GM19395 (cell line): ENCODE measurements at regions not wholly inside any gene's neighbourhood (a gene's known extent, or its start where the extent isn't known, plus 50 kb on each side); places are given as distances from the start of the nearest gene placed in this dataset.

Experiments
- ATAC-seq: cut with Tn5 transposase; IDR thresholded peaks from one replicate; pipeline ENCODE4 v1.9.1; 2021; ENCODE audit warnings: mild to moderate bottlenecking, moderate library complexity; ENCODE audit not compliant: unreplicated experiment

- no peak for ATAC-seq
Measured at GRCh38 chr14:61940666-61941420, 178.6 kb downstream of the SNAPC1 start.

- no peak for ATAC-seq
Measured at GRCh38 chr14:61941421-61942150, 179.4 kb downstream of the SNAPC1 start.

GRCh38 chr14:61948376-61948775 is 186.2 kb downstream of the SNAPC1 start:
- no peak for ATAC-seq

GRCh38 chr14:61950340-61950739 is 188.1 kb downstream of the SNAPC1 start:
- no peak for ATAC-seq

- no peak for ATAC-seq
Measured at GRCh38 chr14:61953602-61954001, 191.4 kb downstream of the SNAPC1 start.

- no peak for ATAC-seq
Measured at GRCh38 chr14:61954306-61954705, 192.1 kb downstream of the SNAPC1 start.

DNA sequence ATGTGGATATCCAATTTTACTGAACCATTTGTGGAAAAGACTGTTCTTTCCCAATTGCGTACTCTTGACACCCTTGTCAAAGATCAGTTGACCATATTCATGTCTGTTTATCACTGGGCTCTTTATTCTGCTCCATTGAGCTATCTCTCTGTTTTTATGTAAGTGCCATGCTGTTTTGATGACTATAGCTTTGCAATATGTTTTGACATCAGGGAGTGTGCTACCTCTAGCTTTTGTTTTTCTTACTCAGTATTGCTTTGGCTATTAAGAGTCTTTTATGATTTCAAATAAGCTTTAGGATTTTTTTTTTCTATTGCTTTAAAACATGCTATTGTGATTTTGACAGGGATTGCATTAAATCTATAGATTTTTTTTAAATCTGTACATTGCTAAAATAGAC is 194.3 kb downstream of the SNAPC1 start:
- no peak for ATAC-seq

GRCh38 chr14:61959348-61959747 is 197.1 kb downstream of the SNAPC1 start:
- ATAC-seq, result no peak

GRCh38 chr14:61961369-61961768 is 199.1 kb downstream of the SNAPC1 start:
- no peak for ATAC-seq

GRCh38 chr14:61963926-61964325 is 201.7 kb downstream of the SNAPC1 start:
- ATAC-seq, result no peak

DNA sequence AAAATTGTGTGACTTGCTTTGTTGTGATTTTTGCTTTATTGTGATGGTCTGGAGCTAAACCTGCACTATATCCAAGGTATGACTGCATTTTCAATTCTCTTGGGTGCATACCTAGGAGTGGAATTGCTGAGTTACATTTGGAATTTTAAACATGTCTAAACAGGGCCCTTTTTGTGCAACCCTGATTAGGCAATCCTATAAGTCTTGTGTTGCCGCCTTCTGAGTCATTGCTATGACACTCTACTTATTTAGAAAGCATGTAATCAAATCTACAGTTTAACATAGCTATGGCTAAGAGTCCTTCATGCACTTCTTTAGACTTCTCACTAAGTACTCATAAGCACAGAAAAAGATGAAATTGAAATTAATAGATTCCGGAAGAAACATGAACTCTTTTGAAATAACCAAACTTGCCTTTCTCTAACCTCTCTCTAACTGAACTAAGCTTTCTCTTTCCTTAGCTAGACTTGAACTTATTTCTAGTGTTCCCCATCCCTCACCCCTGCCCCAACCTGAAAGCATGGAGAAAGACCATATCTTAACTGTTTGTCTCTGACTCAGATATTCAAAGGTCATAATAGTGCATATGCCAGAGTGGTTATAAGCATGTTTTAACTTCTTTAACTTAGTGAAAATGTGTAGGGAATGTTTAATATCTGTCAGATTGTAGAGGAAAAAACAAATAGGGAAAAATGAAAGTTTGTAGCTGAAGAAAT is 203.0 kb downstream of the SNAPC1 start:
- no peak for ATAC-seq

GRCh38 chr14:61968207-61968606 is 206.0 kb downstream of the SNAPC1 start:
- no peak for ATAC-seq

DNA sequence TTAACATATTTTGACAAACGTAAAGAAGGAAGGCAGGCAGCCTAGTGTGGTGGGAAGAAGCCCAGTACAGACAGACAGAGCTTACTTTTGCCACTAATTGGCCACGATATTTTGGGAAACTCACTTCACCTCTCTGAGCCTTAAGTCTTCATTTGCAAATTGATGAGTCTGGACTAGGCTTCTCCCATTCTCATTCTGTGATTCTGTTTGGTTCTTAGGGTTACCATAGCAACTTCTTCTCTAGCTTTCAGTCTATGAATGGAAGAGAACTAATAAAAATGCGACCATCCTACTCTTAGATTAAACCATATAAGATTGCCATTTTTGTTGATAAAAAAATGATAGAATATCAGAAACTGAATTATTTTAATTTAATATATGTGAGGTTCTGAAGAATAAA is 210.5 kb downstream of the SNAPC1 start:
- no peak for ATAC-seq

DNA sequence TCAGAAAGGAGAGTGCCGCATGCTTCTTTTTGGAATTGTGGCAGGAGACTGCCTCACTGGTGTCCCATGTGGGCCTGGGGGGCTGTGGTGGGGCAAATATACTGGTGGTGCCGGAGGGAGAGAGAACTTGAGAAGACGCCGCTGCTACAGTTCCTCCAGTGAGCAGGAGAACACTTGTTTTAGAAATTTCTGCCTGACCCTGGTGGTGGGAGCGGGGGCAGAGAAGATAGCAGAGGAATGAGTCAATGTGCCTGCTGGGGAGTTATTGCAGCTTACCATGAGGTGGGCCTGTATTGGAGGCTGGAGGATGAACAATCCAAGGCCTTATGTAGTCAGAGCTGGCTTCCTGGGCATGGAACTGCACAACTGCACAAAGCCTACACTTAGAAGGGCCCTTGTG is 211.8 kb downstream of the SNAPC1 start:
- ATAC-seq, result no peak

DNA sequence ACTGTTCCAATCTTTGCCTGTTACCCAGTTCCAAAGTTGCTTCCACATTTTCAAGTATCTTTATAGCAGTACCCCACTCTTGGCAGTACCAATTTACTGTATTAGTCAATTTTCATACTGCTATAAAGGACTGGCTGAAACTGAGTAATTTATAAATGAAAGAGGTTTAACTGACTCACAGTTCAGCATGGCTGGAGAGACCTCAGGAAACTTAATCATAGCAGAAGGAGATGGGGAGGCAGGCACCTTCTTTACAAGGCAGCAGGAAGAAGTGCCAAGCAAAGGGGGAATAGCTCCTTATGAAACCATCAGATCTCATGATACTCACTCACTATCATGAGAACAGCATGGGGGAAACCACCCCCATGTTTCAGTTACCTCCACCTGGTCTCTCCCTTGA is 215.0 kb downstream of the SNAPC1 start:
- no peak for ATAC-seq

GRCh38 chr14:61988240-61988639 is 226.0 kb downstream of the SNAPC1 start:
- ATAC-seq, result no peak

DNA sequence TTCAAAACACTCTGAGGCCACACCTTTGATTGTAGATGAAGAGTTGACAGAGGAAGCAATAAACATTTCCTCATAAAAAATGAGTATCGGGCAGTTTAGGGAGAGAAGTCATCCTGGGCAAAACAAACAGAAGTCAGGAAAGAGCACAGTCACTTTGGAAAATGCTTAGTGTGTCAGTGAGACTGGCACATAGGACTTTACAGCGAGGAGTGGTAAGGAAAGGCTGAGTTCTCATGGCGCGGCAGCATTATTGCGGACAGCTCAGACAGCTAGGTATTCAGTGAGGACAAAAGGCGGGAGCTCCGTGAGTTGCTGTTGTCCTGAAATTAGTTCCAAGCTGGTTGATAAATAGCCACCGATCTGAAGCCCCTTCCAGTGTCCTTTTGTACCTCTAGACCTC is 229.9 kb downstream of the SNAPC1 start:
- no peak for ATAC-seq

DNA sequence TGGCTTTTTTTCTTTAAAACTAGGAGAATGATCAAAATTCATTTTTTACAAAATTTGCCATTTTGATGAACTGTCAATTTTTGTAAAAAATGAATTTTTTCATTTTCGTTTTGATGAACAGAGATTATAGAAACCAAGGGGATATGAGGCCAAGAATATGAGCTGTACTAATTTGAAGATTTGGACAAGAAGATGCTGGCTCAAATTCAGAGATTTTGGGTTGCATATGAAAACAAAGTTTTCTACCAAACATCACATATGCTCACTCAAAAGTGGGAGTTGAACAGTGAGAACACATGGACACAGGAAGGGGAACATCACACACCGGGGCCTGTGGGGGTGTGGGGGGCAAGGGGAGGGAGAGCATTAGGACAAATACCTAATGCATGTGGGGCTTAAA is 230.7 kb downstream of the SNAPC1 start:
- no peak for ATAC-seq

DNA sequence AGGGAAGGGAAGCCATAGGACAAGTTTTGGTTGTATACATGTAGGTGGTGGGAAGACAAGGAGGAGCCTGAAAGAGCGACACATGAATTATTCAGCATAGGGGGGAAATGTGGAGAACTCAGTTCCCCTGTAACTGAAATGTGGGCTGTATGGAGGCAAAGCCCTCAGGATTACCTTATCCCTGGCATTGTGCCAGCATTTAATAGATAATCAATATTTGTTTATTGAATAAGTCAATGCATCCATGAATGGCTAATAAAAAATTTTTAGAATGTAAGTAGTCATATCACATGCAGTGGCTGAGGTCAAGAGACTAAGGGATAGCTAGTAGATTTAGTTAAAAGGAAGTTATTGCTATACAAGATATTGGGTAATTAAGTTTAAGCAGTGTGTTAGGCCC is 232.4 kb downstream of the SNAPC1 start:
- ATAC-seq, result no peak

DNA sequence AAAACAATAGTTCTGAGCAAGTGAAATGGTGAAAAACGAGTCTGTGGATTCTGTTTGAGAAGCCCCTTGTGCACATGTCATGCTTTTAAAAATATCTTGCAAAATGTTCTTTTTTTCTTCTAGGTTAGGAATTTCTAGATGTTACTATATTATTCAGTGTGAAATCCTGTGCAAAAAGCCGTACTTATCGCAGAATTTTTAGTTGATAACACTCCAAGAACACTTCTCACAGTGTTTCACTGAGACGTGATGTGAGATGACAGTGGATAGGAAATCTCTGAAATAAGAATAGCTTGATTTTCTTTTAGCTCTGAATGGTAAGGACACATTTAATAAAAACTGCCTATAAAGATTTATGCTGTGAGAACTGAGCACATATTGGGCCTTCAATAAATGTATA is 234.5 kb downstream of the SNAPC1 start:
- no peak for ATAC-seq

GRCh38 chr14:61997161-61997560 is 234.9 kb downstream of the SNAPC1 start:
- ATAC-seq, result no peak

GRCh38 chr14:62001963-62002362 is 239.7 kb downstream of the SNAPC1 start:
- ATAC-seq, result no peak
